ENCODE measurements at regions not wholly inside any gene's neighbourhood (a gene's known extent, or its start where the extent isn't known, plus 50 kb on each side); places are given as distances from the start of the nearest gene placed in this dataset.

- Histone ChIP-seq H3K4me2 (ENCODE audit: low read depth, low read length, poor library complexity, severe bottlenecking) (no peak overlapping the region), H3K9me3 (ENCODE audit: insufficient read depth, low read depth, low read length) (no peaks in the 10 kb centered on the region), H4K20me1 (ENCODE audit: insufficient read depth, low read length, poor library complexity, severe bottlenecking) (no peaks in the 10 kb centered on the region), H3K79me2 (ENCODE audit: insufficient read depth, low read length) (no peaks in the 10 kb centered on the region), H3K9me2 (replicated peaks; ENCODE audit: low read depth, low read length) (no peaks in the 10 kb centered on the region), H3K36me3 (ENCODE audit: insufficient read depth, low read length) (no peaks in the 10 kb centered on the region), H2AFZ (ENCODE audit: low read length) (no peak overlapping the region), H3K4me1 (ENCODE audit: insufficient read depth, low read length, poor library complexity, severe bottlenecking) (no peaks in the 10 kb centered on the region), H3K4me3 (ENCODE audit: low read length, poor library complexity, severe bottlenecking) (no peak overlapping the region), H3K27me3 (ENCODE audit: insufficient read depth, low read length, poor library complexity, severe bottlenecking) (no peaks in the 10 kb centered on the region), H3F3A (ENCODE audit: low read depth) (no peaks in the 10 kb centered on the region), H3K9ac (ENCODE audit: low read depth, low read length, poor library complexity, severe bottlenecking) (no peak overlapping the region)
- TF ChIP-seq EZH2phosphoT487 (IDR thresholded peaks at IDR 0.05; ENCODE audit: borderline replicate concordance) (no peak), CTCF (conservative IDR thresholded peaks at IDR 0.05; ENCODE audit: low read length) (no peak)
These were observed 55.9 kb upstream of the SIAH1 start for GRCh38 chr16:48441106-48441505.

- H3K4me3 ChIP-seq (ENCODE audit: low read length, poor library complexity, severe bottlenecking): no peak overlapping the region
- no peak overlapping the region for H2AFZ ChIP-seq (ENCODE audit: low read length)
- no peaks in the 10 kb centered on the region for H3K9me2 ChIP-seq (replicated peaks; ENCODE audit: low read depth, low read length)
- no peaks in the 10 kb centered on the region for H3K79me2 ChIP-seq (ENCODE audit: insufficient read depth, low read length)
- H3K9ac ChIP-seq (ENCODE audit: low read depth, low read length, poor library complexity, severe bottlenecking): no peak overlapping the region
- no peaks in the 10 kb centered on the region for H4K20me1 ChIP-seq (ENCODE audit: insufficient read depth, low read length, poor library complexity, severe bottlenecking)
- no peaks in the 10 kb centered on the region for H3K9me3 ChIP-seq (ENCODE audit: insufficient read depth, low read depth, low read length)
- H3K27me3 ChIP-seq (ENCODE audit: insufficient read depth, low read length, poor library complexity, severe bottlenecking): no peaks in the 10 kb centered on the region
- H3F3A ChIP-seq (ENCODE audit: low read depth): no peaks in the 10 kb centered on the region
- peaks cover 19% of the 10 kb centered on the region for H3K4me1 ChIP-seq (ENCODE audit: insufficient read depth, low read length, poor library complexity, severe bottlenecking)
- no peak overlapping the region for H3K4me2 ChIP-seq (ENCODE audit: low read depth, low read length, poor library complexity, severe bottlenecking)
- TF ChIP-seq CTCF (conservative IDR thresholded peaks at IDR 0.05; ENCODE audit: low read length) (no peak), EZH2phosphoT487 (IDR thresholded peaks at IDR 0.05; ENCODE audit: borderline replicate concordance) (no peak)
- H3K36me3 ChIP-seq (ENCODE audit: insufficient read depth, low read length): no peaks in the 10 kb centered on the region
These were observed 53.2 kb upstream of the SIAH1 start for GRCh38 chr16:48438414-48438813.

- Histone ChIP-seq H3K4me1 (ENCODE audit: insufficient read depth, low read length, poor library complexity, severe bottlenecking) (peaks cover 31% of the 10 kb centered on the region), H4K20me1 (ENCODE audit: insufficient read depth, low read length, poor library complexity, severe bottlenecking) (no peaks in the 10 kb centered on the region), H3K27me3 (ENCODE audit: insufficient read depth, low read length, poor library complexity, severe bottlenecking) (no peaks in the 10 kb centered on the region), H3F3A (ENCODE audit: low read depth) (no peaks in the 10 kb centered on the region), H3K9me3 (ENCODE audit: insufficient read depth, low read depth, low read length) (no peaks in the 10 kb centered on the region), H3K9ac (ENCODE audit: low read depth, low read length, poor library complexity, severe bottlenecking) (no peak overlapping the region), H3K79me2 (ENCODE audit: insufficient read depth, low read length) (no peaks in the 10 kb centered on the region), H3K4me2 (ENCODE audit: low read depth, low read length, poor library complexity, severe bottlenecking) (no peak overlapping the region), H3K9me2 (replicated peaks; ENCODE audit: low read depth, low read length) (no peaks in the 10 kb centered on the region), H2AFZ (ENCODE audit: low read length) (no peak overlapping the region), H3K4me3 (ENCODE audit: low read length, poor library complexity, severe bottlenecking) (no peak overlapping the region), H3K36me3 (ENCODE audit: insufficient read depth, low read length) (no peaks in the 10 kb centered on the region)
- TF ChIP-seq EZH2phosphoT487 (IDR thresholded peaks at IDR 0.05; ENCODE audit: borderline replicate concordance): no peak
- TF ChIP-seq CTCF (conservative IDR thresholded peaks at IDR 0.05; ENCODE audit: low read length): no peak
These were observed 50.7 kb upstream of the SIAH1 start for GRCh38 chr16:48435906-48436305.

Measured in Loucy (cell line).